GM19035 (cell line): ENCODE measurements at regions not wholly inside any gene's neighbourhood (a gene's known extent, or its start where the extent isn't known, plus 50 kb on each side); places are given as distances from the start of the nearest gene placed in this dataset.
"Not testable (repeated sequence)": the region's sequence is repeated elsewhere in the genome, so short reads cannot be mapped to it uniquely, and the experiment has no call there.

ENCODE experiments used
- ATAC-seq: cut with Tn5 transposase; IDR thresholded peaks from one replicate; pipeline ENCODE4 v1.9.1; 2021; ENCODE audit not compliant: unreplicated experiment

DNA sequence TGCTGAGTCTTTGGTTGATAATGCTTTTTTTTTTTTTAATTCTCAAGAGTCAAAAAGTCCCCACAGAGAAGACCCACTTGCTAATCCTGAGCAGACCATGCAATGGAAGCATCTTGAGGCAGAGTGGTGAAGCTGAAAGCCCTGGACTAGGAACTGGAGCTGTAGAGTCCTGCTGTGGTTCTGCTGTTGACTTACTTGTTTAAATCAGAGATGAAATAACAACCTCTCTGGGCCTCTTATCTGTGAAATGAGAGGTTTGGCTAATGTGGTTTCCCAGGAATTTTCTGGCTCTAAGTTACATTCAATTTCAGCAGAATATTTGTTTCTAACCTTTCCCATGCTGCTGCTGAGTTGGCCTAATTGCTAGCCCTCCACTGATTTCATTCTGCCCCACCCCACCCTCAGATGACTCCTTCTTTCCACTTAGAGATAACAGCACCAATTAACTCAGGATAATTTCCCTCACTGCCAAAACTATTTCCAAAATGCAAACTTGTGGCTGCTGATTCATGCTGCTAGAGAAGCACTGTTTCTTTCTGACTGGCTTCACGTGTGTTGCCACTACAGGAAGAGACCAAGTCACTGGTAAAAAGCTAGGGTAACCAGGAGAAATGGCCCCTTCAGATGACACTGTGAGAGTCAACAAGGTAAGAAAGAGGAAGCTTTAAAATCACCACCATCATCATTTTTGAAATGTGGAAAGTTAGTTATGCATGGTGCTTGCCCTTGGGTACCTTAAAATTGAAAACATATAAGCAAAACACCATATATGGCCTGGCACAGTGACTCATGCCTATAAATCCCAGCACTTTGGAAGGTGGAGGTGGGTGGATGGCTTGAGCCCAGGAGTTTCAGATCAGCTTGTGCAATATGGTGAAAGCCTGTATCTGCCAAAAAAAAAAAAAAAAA lies 326.4 kb downstream of the DCHS2 start:
- peak; percentile 69 for ATAC-seq

DNA sequence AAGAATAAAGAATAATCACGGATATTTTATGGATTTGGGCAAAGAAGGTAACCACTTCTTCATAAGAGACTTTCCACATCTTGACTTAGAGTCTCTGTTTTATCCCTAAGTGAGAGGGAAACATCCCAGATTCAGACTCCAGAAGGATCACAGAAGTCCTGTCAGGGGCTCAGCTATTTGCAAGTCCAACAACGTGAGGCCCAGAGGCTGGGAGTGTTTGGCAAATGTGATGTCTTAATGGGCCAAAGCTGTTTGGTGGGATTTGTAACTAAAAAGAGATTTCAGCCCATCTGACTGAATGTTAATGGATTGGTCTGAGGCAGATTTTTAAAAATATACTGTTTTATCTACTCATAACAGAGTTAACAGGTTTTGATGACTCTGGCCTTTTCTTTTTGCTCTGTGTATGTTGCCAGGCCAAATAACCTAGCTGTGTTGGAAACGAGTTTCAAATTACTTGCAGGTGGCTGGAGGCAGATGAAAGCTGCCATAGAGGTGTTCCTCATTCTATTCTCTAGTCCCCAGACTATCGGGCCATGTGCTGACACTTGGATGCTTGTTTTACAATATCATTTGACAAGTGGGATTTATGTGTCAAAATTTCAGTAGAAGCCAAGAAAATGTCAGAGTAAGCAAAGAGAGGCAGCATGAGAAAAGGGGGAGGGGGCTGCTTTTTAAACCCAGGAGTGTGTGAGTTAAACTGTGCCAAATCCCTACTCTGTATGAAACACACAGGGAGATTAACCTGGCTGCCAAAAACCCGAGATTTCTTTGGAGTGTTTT lies 330.9 kb downstream of the DCHS2 start:
- ATAC-seq = no peak

DNA sequence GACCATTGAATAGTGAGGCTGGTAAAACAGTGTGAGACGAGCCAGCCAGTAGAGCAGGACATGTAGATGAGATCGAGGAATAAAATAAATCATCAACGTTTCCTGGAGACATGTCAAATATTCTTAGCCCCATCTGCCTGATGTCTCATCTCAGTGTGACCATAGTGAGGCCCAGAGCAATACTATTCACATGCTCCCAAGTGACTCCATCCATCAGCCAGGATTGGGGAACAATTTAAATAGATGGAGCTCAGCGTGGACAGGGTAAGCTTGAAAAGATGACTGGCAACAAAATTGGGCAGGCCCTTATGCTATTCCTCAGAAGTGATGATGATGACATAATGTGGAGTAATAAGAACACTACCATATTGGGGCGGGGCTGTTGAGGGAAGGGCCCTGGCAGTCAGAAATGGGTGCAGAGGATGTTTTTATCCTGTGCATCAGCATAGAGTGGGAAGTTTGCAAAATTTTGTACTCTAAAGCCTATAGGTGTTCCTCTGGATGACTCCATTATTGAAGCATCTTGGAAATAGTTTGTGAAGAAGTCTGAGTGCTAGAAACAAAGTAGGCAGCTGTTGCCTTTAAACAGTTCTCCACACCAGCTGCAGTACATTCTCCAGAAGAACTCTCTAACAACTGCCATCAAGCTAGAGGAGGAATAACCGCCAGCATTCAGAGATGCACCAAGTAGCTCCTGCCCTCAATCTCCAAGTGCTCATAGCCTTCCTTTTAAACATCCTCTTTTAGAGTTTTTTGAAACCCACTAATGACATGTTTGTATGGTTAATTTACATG lies 333.0 kb downstream of the DCHS2 start:
- ATAC-seq = no peak

DNA sequence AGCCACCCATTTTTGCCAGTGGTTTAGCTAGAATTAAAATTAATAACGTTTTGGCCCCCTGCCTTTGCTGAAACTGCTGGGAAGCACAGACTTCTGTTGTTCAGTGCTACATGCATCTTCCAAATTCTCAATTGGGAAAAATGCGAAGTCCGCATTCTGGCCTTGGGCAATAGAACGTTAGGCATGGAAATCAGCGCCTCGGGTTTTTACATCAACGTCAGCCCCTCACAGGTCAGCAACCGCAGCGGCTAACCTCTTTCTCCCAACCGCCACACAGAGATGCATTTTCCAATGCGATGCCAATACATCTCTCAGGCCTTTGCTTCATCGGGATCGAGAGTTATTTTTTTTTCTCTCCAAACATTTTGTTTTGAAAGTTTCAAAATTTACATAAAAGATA lies 339.1 kb downstream of the DCHS2 start:
- ATAC-seq = no peak

DNA sequence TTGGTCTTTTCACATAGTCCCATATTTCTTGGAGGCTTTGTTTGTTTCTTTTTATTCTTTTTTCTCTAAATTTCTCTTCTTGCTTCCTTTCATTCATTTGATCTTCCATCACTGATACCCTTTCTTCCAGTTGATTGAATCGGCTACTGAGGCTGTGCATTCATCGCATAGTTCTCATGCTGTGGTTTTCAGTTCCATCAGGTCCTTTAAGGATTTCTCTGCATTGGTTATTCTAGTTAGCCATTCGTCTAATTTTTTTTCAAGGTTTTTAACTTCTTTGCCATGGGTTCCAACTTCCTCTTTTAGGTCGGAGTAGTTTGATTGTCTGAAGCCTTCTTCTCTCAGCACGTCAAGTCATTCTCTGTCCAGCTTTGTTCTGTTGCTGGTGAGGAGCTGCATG lies 342.4 kb downstream of the DCHS2 start:
- ATAC-seq = not testable (repeated sequence)

DNA sequence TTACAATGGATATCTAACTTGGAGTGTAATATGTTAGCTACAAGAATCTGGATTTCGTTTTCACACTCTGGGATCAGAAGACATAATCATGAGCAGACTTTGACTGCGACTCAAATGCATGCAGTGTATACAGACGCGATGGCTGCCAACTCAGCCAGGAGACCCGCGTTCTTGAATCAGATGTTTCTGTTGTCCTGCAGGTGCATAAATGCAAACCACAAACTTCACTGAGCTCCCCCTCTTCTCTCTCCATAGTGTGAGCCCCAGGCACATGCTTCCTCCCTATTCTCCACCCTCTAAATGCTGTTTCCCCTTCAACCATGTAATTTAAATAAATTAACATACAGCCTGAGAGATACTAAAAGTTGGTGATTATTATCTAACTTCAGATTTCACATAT lies 347.9 kb downstream of the DCHS2 start:
- no peak for ATAC-seq

DNA sequence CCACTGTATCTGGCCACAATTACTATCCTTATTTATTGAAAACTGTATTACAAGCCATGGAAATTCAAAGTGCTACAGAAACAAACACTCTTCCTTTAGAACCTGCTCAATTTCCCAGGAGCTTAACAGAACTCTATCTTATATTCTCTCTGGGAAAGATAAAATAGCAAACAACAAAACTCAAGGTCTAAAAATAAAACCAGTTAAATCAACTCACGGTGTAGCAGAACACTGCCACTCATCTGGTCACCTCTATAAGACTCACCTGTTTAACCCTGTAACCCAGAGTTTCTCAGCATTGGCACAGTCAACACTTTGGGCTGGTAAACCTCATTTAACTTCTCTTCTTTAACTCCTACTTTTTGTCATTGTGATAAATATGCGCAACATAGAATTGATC lies 348.9 kb downstream of the DCHS2 start:
- no peak for ATAC-seq

DNA sequence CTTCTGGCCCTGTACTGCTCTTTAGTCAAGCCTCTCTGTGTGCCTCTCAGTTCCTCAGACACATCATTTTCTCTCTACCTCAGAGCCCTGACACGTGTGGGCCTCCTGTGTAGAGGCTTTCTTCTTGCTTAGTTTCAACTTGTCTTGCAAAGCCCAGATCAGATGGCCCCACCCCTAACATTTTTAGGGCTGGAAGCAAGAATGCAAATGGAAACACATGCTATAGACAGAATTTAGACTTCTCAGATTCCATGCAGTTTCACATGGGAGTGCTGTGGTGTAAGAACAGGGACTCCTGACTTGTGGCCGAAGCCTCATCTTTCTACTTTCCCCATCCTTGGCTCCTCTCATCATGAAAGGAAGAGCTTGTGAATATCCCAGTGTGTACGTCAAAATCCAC lies 350.7 kb downstream of the DCHS2 start:
- no peak for ATAC-seq

DNA sequence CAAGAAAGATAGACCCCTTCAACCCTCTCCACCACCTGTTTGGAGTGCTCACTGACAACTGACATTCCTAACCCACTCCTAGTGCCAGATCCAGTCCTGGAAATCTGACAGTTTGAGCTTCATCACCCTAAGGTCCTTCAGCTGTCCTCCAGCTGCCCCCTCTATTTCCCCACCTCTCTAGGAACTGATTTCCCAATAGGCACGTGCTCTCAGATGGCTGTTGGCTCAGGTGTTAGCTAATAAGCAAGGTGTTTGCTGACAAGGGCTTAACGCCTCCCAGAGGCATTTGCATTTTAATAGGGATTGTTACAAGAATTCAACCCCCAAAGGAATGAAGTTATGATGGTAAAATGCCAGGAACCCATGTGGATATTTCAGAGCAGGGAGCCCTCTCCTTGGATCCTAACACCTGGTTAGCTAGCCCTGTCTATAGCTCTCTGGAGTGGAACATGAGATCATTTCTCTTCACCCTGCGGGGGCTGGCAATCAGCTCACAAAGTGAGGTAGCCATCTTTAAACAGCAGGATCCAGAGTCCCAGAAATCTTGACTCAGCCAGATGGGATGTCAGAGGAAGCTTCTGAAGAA lies 348.5 kb upstream of the SFRP2 start:
- no peak for ATAC-seq

DNA sequence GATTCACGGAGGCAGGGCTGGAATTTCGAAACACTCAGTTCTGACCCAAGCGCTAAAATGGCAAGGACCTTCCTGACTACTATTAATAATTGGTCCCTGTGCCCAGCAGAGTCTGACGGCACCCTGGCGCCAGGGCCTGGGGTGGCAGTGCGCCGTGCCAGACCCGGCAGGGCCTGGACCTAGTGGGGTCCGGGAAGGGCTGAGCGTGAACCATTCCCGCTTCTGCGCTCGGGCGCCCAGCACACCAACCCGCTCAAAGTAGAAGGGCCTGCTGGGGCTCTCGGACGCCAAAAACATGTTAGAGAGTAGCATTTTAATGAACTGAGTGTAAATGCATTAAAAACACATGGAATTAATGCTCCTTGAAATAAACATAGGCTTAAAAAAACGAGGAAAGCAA lies 346.7 kb upstream of the SFRP2 start:
- no peak for ATAC-seq

DNA sequence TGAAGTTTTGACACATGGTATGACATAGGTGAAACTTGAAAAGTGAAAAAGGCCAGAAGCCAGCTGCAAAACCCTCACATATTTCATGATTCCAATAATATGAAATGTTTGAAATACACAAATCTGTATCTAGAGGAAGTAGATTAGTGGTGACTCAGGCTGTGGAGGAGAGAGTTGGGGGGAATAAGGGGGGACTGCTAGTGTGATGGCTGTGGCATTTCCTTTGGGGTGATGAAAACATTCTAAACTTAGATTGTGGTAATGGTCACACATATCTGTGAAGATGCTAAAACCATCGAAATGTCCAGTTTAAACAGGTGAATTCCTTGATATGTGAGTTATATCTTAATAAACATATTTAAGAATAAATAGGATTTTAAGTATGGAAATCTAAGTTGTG lies 343.5 kb upstream of the SFRP2 start:
- ATAC-seq = no peak

DNA sequence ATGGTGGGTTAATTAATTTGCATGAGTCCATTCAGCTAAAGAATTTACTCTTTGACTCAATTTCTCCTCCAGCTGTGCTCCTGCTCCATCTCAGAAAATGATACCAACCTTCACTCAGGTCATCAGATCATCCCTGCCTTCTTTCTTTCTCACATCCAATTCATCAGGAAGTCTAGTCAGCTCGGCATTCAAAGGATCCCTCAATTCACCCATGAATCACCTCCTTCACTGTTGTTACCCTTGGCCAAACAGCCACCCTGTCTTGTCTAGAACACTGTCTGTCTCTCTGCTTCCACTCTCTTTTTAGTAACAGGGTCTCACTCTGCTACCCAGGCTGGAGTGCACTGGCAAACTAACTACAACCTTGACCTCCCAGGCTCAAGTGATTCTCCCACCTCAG lies 337.4 kb upstream of the SFRP2 start:
- ATAC-seq = no peak

DNA sequence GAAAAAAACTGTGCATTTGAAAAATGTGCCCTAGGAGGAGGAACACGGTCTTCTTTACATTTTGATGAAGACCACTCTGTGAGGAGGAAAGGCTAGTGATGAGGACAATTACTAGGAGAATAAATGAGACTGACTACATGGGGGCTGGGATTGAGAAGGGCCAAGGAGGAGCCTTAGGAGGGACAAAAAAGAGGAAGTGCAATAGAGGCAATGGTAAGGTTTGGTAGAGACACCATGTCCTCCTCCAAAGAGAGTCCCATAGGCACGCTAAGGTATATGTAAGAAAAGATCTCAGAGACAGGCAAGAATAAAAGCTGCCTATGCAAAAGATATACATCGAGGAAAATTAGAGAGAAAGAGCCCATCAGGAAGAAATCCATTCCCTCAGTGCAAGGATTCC lies 336.5 kb upstream of the SFRP2 start:
- ATAC-seq = no peak

DNA sequence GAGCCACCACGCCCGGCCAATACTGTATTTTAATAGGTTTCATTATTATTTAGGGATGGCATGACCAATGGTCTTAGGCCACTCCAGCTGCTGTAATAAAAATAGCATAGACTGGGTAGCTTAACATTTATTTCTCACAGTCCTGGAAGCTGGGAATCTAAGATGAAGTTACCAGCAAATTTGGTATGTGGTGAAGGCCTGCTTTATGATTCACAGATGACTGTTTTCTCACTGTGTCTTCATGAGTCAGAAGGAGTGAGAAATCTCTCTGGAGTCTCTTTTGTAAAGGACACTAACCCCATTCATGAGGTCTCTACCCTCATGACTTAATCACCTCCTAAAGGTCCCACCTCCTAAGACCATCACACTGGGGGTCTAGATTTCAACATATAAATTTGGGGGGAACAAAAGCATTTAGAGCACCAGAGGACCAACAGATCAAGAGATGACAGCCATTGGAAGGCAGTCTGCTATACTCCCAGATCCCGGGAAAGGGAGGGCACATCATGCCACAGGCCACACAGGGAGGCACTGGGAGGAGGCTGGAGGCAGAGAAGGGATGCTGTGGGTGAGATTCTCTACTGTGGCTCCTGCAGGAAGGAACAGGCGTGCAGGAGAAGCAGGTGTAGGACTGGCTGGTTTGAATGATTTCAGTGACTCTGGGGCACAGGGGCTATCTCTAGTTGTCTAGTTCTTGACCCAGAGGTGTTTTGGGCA lies 335.8 kb upstream of the SFRP2 start:
- no peak for ATAC-seq

DNA sequence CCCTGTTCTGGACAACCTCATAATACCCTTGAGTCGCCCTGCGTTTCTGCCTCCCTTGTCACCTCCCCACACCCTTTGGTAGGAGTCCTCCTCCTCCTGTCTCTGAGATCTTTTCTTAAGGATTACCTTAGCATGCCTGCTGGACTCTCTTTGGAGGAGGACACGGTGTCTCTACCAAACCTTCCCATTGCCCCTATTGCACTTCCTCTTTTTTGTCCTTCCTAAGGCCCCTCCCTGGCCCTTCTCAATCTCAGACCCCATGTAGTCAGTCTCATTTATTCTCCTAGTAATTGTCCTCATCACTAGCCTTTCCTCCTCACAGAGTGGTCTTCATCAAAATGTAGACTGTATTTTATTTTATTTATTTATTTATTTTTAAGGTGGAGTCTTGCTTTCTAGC lies 335.0 kb upstream of the SFRP2 start:
- ATAC-seq = no peak

DNA sequence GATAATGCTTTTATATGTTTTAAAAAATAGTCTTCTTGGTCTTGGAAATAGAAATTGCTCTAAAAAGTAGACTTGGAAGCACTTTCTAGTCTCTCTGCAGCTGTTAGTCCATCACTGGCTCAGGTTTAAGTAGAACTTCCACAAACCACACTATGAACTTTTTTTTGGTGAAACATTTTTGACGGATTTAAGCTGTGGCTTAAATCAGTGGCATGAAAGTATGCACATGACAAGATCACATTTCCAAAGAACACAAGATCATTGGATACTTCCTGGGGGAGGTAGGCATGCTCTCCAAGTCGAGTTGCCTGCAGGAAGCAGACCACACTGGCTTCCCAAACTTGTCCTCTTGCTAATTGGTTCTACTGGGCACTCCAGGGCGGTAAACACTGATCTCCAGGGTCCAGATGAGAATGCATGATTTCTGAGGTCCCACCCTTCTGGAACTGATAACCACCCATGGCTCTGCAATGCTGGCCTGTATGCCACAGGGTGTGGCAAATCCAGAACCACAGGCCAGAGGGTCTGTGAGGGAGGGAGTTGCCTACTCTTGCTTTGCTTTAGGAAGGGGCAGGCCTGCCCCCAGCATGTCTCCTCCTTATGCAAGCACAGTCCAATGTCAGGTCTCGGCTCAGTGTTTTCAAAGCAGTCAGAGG lies 331.9 kb upstream of the SFRP2 start:
- no peak for ATAC-seq

DNA sequence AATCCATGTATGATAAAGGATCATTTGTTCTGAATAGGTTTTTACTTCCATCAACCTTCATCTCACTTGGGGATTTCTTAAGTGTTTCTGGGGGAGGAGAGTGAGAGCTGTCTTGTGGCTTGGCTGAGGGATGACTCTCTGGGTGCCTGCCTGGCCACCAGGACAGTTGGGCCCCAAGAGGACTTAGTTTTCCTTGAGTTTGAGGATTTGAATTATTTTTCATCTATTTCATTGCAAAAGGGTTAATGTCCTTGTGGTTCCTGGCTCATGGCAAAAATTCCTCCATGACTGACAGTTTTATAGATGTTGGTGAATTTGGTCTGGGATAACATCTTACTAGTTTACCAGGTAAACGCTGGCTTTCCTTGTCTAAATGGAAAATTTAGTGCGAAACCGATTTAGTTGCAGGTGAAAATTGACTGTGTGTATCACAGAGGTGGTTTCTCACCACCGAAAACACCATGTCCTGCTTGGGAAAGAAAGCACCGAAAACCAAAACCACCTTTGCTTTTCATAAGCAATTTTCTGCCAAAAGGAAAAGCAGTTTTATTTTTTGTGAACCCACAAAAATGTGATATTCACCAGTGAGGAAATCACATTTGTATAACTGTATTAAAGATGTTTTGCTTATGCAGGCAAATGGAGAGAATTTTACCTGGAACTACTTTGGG lies 331.3 kb upstream of the SFRP2 start:
- no peak for ATAC-seq

DNA sequence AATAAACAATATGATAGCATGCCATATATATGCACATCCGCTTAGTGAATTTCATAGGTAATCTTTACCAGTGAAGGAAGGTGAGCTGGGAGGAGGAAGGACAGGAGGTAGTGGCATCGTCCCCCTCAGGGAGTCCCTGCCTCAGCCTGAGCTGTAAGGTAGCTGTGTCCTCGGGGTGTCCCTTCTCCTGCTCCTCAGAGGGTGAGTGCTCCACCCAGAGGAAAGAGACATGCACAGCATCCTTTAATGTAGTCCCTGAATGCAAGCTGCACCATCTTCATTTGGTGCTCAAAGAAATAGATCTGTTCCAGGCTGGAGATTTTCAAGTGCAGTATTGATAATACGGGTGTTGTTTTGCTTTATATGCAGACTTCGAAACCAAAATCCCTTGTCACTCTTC lies 330.4 kb upstream of the SFRP2 start:
- no peak for ATAC-seq

DNA sequence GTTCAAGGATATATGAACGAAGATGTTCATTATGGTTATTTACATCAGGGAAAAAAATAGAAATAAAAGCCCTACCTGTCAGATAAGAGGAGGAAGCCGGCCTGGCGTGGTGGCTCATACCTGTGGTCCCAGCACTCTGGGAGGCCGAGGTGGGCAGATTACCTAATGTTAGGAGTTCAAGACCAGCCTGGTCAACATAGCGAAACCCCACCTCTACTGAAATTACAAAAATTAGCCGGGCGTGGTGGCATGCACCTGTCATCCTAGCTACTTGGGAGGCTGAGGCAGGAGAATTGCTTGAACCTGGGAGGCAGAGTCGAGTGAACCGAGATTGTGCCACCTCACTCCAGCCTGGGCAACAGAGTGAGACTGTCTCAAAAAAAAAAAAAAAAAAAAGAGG lies 328.8 kb upstream of the SFRP2 start:
- not testable (repeated sequence) for ATAC-seq
